H1 (cell line): ENCODE measurements at regions not wholly inside any gene's neighbourhood (a gene's known extent, or its start where the extent isn't known, plus 50 kb on each side); places are given as distances from the start of the nearest gene placed in this dataset.

Experiments used
- CTCF ChIA-PET: fragments of 300-600 bp; sonication (Branson Sonifier 250); formaldehyde crosslinking; loops from one replicate; lab custom pipeline; 2021; ENCODE audit not compliant: partially characterized antibody; lab: Charles Lee
- POLR2A ChIA-PET: fragments of 300-600 bp; sonication (Branson Sonifier 250); formaldehyde crosslinking; loops from one replicate; lab custom pipeline; 2021; ENCODE audit warnings: inconsistent platforms; ENCODE audit not compliant: partially characterized antibody; lab: Charles Lee
- DNase-seq, 2 experiments: peaks; one replicate each; pipeline versions ENCODE4 v3.0.0 to v3.0.0-alpha.2; 2010 to 2022; ENCODE audit warnings: low spot score in 2 of 2, low read depth in 1 of 2, mixed read lengths in 1 of 2
- FAIRE-seq: peaks from 2 replicates; lab custom pipeline; 2011; peaks lifted over from hg19 to GRCh38; lab: Jason Lieb, UNC
- H2AFZ ChIP-seq: 2 replicates; pipeline ENCODE4 v1.8.1; 2012; ENCODE audit warnings: low read length, inconsistent platforms
- H2AK5ac ChIP-seq: 2 replicates; pipeline ENCODE4 v1.6.1; 2013; ENCODE audit warnings: low read depth, low read length
- H2BK120ac ChIP-seq: replicated peaks from 2 replicates; pipeline ENCODE3; 2013; ENCODE audit warnings: low read depth, low read length, inconsistent platforms
- H2BK12ac ChIP-seq: 2 replicates; pipeline ENCODE4 v1.6.1; 2013; ENCODE audit warnings: low read depth, low read length
- H2BK15ac ChIP-seq: 2 replicates; pipeline ENCODE4 v1.6.1; 2013; ENCODE audit warnings: low read length
- H2BK20ac ChIP-seq: 2 replicates; pipeline ENCODE4 v1.6.1; 2013; ENCODE audit warnings: low read length
- H2BK5ac ChIP-seq: 2 replicates; pipeline ENCODE4 v1.6.1; 2013; ENCODE audit warnings: low read depth, low read length
- H3K14ac ChIP-seq: 2 replicates; pipeline ENCODE4 v1.6.1; 2013; ENCODE audit warnings: inconsistent platforms; ENCODE audit not compliant: insufficient read length
- H3K18ac ChIP-seq: 2 replicates; pipeline ENCODE4 v1.6.1; 2013; ENCODE audit warnings: low read length; ENCODE audit errors: extremely low read depth
- H3K23ac ChIP-seq: 2 replicates; pipeline ENCODE4 v1.6.1; 2013; ENCODE audit warnings: inconsistent platforms; ENCODE audit not compliant: insufficient read length
- H3K23me2 ChIP-seq: 2 replicates; pipeline ENCODE4 v1.6.1; 2013; ENCODE audit warnings: low read depth, low read length
- H3K27ac ChIP-seq: 2 replicates; pipeline ENCODE4 v1.6.1; 2011; ENCODE audit warnings: low read depth, low read length, inconsistent platforms
- H3K27me3 ChIP-seq, 4 experiments: replicated peaks in 1 of 4; 1 replicate in 1 of 4; 2 replicates in 3 of 4; pipeline versions ENCODE4 v1.6.1 to v1.8.1; 2011 to 2013; ENCODE audit warnings: low read length in 3 of 4, mild to moderate bottlenecking in 3 of 4, inconsistent platforms in 2 of 4, mixed read lengths in 2 of 4, moderate library complexity in 1 of 4; ENCODE audit not compliant: control insufficient read depth in 3 of 4, insufficient read depth in 3 of 4; ENCODE audit errors: extremely low read depth in 1 of 4
- H3K36me3 ChIP-seq, 4 experiments: 2 replicates each; pipeline versions ENCODE4 v1.6.1 to v1.8.1; 2011 to 2013; ENCODE audit warnings: mild to moderate bottlenecking in 4 of 4, low read length in 3 of 4, moderate library complexity in 2 of 4, control low read depth in 1 of 4, inconsistent platforms in 1 of 4; ENCODE audit not compliant: insufficient read depth in 4 of 4, control insufficient read depth in 2 of 4
- H3K4ac ChIP-seq: replicated peaks from 2 replicates; pipeline ENCODE3; 2013; ENCODE audit warnings: low read length, low read depth, mixed read lengths, inconsistent platforms; ENCODE audit not compliant: insufficient read length
- H3K4me1 ChIP-seq, 4 experiments: replicated peaks in 1 of 4; 1 replicate in 1 of 4; 2 replicates in 3 of 4; pipeline versions ENCODE4 v1.6.1 to v1.8.1; 2011 to 2013; ENCODE audit warnings: low read length in 3 of 4, inconsistent platforms in 2 of 4, mixed read lengths in 1 of 4; ENCODE audit not compliant: insufficient read depth in 4 of 4, control insufficient read depth in 3 of 4
- H3K4me2 ChIP-seq, 2 experiments: 2 replicates each; pipeline versions ENCODE4 v1.6.1 to v1.8.1; 2011 to 2013; ENCODE audit warnings: low read depth in 2 of 2, low read length in 2 of 2, control low read depth in 1 of 2, inconsistent platforms in 1 of 2, mild to moderate bottlenecking in 1 of 2; ENCODE audit not compliant: insufficient read depth in 1 of 2
- H3K4me3 ChIP-seq, 4 experiments: fragments of 200-600, 300-600 bp in 1 of 4; sonication (generic), shearing (Covaris generic), sonication (Bioruptor Twin) in 1 of 4; 2 replicates each; pipeline versions ENCODE4 v1.5.1 to v1.8.1; 2011 to 2016; ENCODE audit warnings: low read length in 4 of 4, low read depth in 3 of 4, control low read depth in 2 of 4, inconsistent platforms in 2 of 4, mild to moderate bottlenecking in 2 of 4, mixed read lengths in 1 of 4, moderate library complexity in 1 of 4; ENCODE audit not compliant: insufficient read depth in 2 of 4; ENCODE audit errors: extremely low read depth in 1 of 4
- H3K56ac ChIP-seq: replicated peaks from 2 replicates; pipeline ENCODE3; 2013; ENCODE audit warnings: low read depth, mild to moderate bottlenecking, mixed read lengths, low read length, inconsistent platforms; ENCODE audit not compliant: insufficient read length
- H3K79me1 ChIP-seq: 2 replicates; pipeline ENCODE4 v1.6.1; 2013; ENCODE audit warnings: low read depth, low read length, control low read depth
- H3K79me2 ChIP-seq, 2 experiments: 2 replicates each; pipeline versions ENCODE4 v1.6.1 to v1.8.1; 2012 to 2013; ENCODE audit warnings: low read length in 2 of 2, mild to moderate bottlenecking in 2 of 2, inconsistent platforms in 1 of 2; ENCODE audit not compliant: insufficient read depth in 2 of 2, control insufficient read depth in 1 of 2
- H3K9ac ChIP-seq, 4 experiments: replicated peaks in 1 of 4; 1 replicate in 1 of 4; 2 replicates in 3 of 4; pipeline versions ENCODE4 v1.6.1 to v1.8.1; 2011 to 2013; ENCODE audit warnings: low read depth in 3 of 4, low read length in 3 of 4, control low read depth in 2 of 4, mild to moderate bottlenecking in 2 of 4, moderate library complexity in 2 of 4, inconsistent platforms in 1 of 4; ENCODE audit errors: extremely low read depth in 1 of 4
- H3K9me3 ChIP-seq, 2 experiments: 2 replicates each; pipeline versions ENCODE4 v1.6.1 to v1.8.1; 2012 to 2013; ENCODE audit warnings: mild to moderate bottlenecking in 2 of 2, moderate library complexity in 2 of 2, control low read depth in 1 of 2, inconsistent platforms in 1 of 2, low read depth in 1 of 2, low read length in 1 of 2, mixed read lengths in 1 of 2; ENCODE audit not compliant: insufficient read depth in 2 of 2
- H4K20me1 ChIP-seq, 2 experiments: replicated peaks in 1 of 2; 2 replicates each; pipeline versions ENCODE3 to v1.8.1; 2011 to 2013; ENCODE audit warnings: inconsistent platforms in 2 of 2, low read length in 2 of 2, mild to moderate bottlenecking in 1 of 2; ENCODE audit not compliant: insufficient read depth in 2 of 2, control insufficient read depth in 1 of 2
- H4K5ac ChIP-seq: 2 replicates; pipeline ENCODE4 v1.6.1; 2013; ENCODE audit warnings: low read length, low read depth, mixed read lengths, inconsistent platforms; ENCODE audit not compliant: insufficient read length
- H4K8ac ChIP-seq: 2 replicates; pipeline ENCODE4 v1.8.0; 2013; ENCODE audit warnings: mild to moderate bottlenecking, moderate library complexity, low read length, inconsistent platforms; ENCODE audit not compliant: insufficient read depth; ENCODE audit errors: extremely low read depth
- H4K91ac ChIP-seq: replicated peaks from 2 replicates; pipeline ENCODE3; 2013; ENCODE audit warnings: low read length, mixed read lengths, inconsistent platforms; ENCODE audit not compliant: insufficient read length
- CHD1 ChIP-seq: IDR thresholded peaks from 2 replicates; pipeline ENCODE4 v1.6.1; 2012; ENCODE audit warnings: low read depth, low read length, improper control_type of control experiment
- RAD21 ChIP-seq, 2 experiments: IDR thresholded peaks in 1 of 2; conservative IDR thresholded peaks in 1 of 2; 2 replicates each; pipeline ENCODE4 v1.6.1; 2011; ENCODE audit warnings: low read depth in 2 of 2, low read length in 2 of 2, improper control_type of control experiment in 1 of 2, inconsistent platforms in 1 of 2, mild to moderate bottlenecking in 1 of 2, moderate library complexity in 1 of 2
- SAP30 ChIP-seq: fragments of 300-600 bp; sonication (generic); IDR thresholded peaks from 2 replicates; pipeline ENCODE4 v1.7.1; 2012; ENCODE audit warnings: low read length, moderate library complexity, mild to moderate bottlenecking, inconsistent platforms; ENCODE audit not compliant: insufficient read depth, insufficient replicate concordance
- SIX5 ChIP-seq: IDR thresholded peaks from 2 replicates; pipeline ENCODE4 v1.6.1; 2011; ENCODE audit warnings: mild to moderate bottlenecking, low read depth, low read length
- TAF1 ChIP-seq: IDR thresholded peaks from 2 replicates; pipeline ENCODE4 v1.6.1; 2011; ENCODE audit warnings: mild to moderate bottlenecking, low read depth, low read length
- TEAD4 ChIP-seq: IDR thresholded peaks from 2 replicates; pipeline ENCODE4 v1.6.1; 2012; ENCODE audit warnings: low read depth, low read length, inconsistent platforms, mixed read lengths
- WGBS, 2 experiments: shearing (Covaris generic) in 1 of 2; methylation state at CpG; one replicate each; pipeline versions ENCODE4 v1.1.6 to v1.1.7; 2013 to 2015; ENCODE audit warnings: low lambda C conversion rate in 2 of 2, mixed read lengths in 2 of 2, inconsistent platforms in 1 of 2, low coverage in 1 of 2, missing lambda C conversion rate in 1 of 2; ENCODE audit not compliant: insufficient replicate concordance in 2 of 2, insufficient coverage in 1 of 2, insufficient read length in 1 of 2; ENCODE audit errors: extremely low coverage in 1 of 2, missing lambda C conversion rate in 1 of 2; 5-methylcytosine and 5-hydroxymethylcytosine counted together
- TF ChIP-seq, protein P1 (sequence below), 3 experiments: IDR thresholded peaks; 1 replicate in 2 of 3; 2 replicates in 1 of 3; pipeline versions ENCODE4 v1.5.1 to v1.6.1; 2011; ENCODE audit warnings: low read length in 3 of 3, mild to moderate bottlenecking in 3 of 3, inconsistent platforms in 2 of 3, low read depth in 1 of 3, moderate library complexity in 1 of 3; ENCODE audit not compliant: insufficient read depth in 1 of 3; ENCODE audit errors: control extremely low read depth in 1 of 3

DNA sequence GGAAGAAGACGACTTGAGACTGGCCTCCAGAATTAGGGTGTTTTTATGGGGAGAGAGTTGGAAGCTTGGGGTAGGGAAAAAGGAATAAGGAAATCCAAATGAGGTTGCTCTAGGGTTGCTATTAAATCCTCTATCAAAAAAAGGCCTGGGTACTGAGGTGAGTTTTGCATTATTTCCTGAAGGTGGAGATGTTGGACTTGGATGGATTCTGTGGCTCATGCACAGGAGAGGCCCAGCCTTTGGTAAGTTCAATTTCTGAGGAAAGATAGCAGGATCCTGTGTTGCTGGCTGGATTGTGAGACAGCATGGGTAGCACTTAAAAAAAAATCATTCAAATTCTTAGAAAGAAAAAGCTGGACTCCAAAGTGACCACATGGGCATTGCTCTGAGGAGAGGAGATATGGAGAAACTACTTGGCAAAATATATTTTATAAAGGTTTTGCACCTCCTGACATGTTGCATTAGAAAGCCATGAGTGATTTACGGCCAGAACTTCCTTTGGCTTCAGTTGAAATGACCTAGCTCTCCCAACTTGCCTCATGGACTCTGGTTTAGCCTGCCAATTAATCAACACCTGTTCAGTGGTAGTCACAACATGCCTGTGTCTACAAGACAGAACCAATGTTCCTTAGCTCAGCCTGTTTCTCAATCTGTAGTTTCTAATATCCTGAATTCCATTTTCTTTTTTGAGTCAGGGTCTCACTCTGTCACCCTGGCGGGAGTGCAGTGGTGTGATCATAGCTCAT lies 152.1 kb upstream of the RALGAPA2 start:
- H3K4me1 ChIP-seq, result no peaks in the 10 kb centered on the region; a peak in 1 of 7 replicates
- TF ChIP-seq CHD1 (no peak), TEAD4 (peak; percentile 42; the same call in 1 of the 2 replicates), RAD21 (IDR thresholded peaks at IDR 0.05 in 1 of 2, conservative IDR thresholded peaks at IDR 0.05 in 1 of 2; ENCODE audit: low read depth in 2 of 2, low read length in 2 of 2) (peak; percentile 92 to 93), SAP30 (no peak), SIX5 (no peak), TAF1 (no peak)
- TF ChIP-seq, protein P1, sequence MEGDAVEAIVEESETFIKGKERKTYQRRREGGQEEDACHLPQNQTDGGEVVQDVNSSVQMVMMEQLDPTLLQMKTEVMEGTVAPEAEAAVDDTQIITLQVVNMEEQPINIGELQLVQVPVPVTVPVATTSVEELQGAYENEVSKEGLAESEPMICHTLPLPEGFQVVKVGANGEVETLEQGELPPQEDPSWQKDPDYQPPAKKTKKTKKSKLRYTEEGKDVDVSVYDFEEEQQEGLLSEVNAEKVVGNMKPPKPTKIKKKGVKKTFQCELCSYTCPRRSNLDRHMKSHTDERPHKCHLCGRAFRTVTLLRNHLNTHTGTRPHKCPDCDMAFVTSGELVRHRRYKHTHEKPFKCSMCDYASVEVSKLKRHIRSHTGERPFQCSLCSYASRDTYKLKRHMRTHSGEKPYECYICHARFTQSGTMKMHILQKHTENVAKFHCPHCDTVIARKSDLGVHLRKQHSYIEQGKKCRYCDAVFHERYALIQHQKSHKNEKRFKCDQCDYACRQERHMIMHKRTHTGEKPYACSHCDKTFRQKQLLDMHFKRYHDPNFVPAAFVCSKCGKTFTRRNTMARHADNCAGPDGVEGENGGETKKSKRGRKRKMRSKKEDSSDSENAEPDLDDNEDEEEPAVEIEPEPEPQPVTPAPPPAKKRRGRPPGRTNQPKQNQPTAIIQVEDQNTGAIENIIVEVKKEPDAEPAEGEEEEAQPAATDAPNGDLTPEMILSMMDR (IDR thresholded peaks at IDR 0.05; ENCODE audit: control extremely low read depth in 1 of 3, insufficient read depth in 1 of 3, low read depth in 1 of 3, low read length in 3 of 3), result peak in 2 of 3 experiments; percentile 64 to 73; a peak in 3 of 4 replicates
- TF ChIP-seq, all 59 proteins: peak for 3
- Histone ChIP-seq H3K9me3 (no peaks in the 10 kb centered on the region), H3K36me3 (no peaks in the 10 kb centered on the region), H2BK5ac (0 out of 2 replicates have a peak overlapping the region, but pooled peaks have one; percentile 19), H3K14ac (no peak overlapping the region), H3K27ac (no peak overlapping the region), H3K27me3 (no peaks in the 10 kb centered on the region), H4K91ac (no peak overlapping the region), H3K23me2 (no peaks in the 10 kb centered on the region), H2AFZ (no peak overlapping the region; the same call in 1 of the 2 replicates), H2BK12ac (peak overlapping the region; percentile 83; the same call in 1 of the 2 replicates), H2BK120ac (peak overlapping the region; percentile 79), H3K4ac (no peak overlapping the region), H3K18ac (0 out of 2 replicates have a peak overlapping the region, but pooled peaks have one; percentile 52), H4K20me1 (no peaks in the 10 kb centered on the region), H4K5ac (no peak overlapping the region), H4K8ac (no peak overlapping the region), H2BK15ac (peak overlapping the region; percentile 36; the same call in 1 of the 2 replicates), H3K56ac (no peak overlapping the region), H3K79me2 (no peaks in the 10 kb centered on the region), H2BK20ac (no peak overlapping the region), H3K79me1 (no peaks in the 10 kb centered on the region), H2AK5ac (no peak overlapping the region), H3K9ac (no peak overlapping the region), H3K4me2 (no peak overlapping the region), H3K4me3 (no peak overlapping the region), H3K23ac (no peak overlapping the region)
- ChIA-PET CTCF (interaction anchor here (0.6 to 7.8 kb wide), 53 partner anchors 8 to 708 kb away, joined by 3 to 67 read pairs (median 5); no protein-coding TSS in a partner anchor), POLR2A (interaction anchor here (0.8 to 1.3 kb wide), 5 partner anchors 10 to 526 kb away, joined by 3 to 4 read pairs (median 3); no protein-coding TSS in a partner anchor)
- FAIRE-seq, result peak; percentile 84
- WGBS, 2 experiments, result 79% methylated on average over 3 of the region's 3 CpGs; no CpG with 5 or more reads in 1 of the 2 experiments
- no peak for DNase-seq
